ENCODE measurements at regions not wholly inside any gene's neighbourhood (a gene's known extent, or its start where the extent isn't known, plus 50 kb on each side); places are given as distances from the start of the nearest gene placed in this dataset.

- TF ChIP-seq HDGF (IDR thresholded peaks at IDR 0.05; ENCODE audit: borderline replicate concordance) = no peak
- TF ChIP-seq SUZ12 (IDR thresholded peaks at IDR 0.05) = no peak
- no peak for TF ChIP-seq TARDBP (IDR thresholded peaks at IDR 0.05)
- TF ChIP-seq ZNF384 (IDR thresholded peaks at IDR 0.05) = no peak
- no peak for TF ChIP-seq FOXK2 (IDR thresholded peaks at IDR 0.05)
- no peak for TF ChIP-seq ELF4 (IDR thresholded peaks at IDR 0.05)
- no peak for TF ChIP-seq FOXA1 (IDR thresholded peaks at IDR 0.05)
- TF ChIP-seq SP1 (IDR thresholded peaks at IDR 0.05) = no peak
- TF ChIP-seq, protein P1, sequence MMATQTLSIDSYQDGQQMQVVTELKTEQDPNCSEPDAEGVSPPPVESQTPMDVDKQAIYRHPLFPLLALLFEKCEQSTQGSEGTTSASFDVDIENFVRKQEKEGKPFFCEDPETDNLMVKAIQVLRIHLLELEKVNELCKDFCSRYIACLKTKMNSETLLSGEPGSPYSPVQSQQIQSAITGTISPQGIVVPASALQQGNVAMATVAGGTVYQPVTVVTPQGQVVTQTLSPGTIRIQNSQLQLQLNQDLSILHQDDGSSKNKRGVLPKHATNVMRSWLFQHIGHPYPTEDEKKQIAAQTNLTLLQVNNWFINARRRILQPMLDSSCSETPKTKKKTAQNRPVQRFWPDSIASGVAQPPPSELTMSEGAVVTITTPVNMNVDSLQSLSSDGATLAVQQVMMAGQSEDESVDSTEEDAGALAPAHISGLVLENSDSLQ (IDR thresholded peaks at IDR 0.05) = no peak
- no peak for TF ChIP-seq FOXM1 (IDR thresholded peaks at IDR 0.05; ENCODE audit: borderline replicate concordance)
Observed at GRCh38 chr16:13697568-13697967, 222.4 kb upstream of the ERCC4 start.

Measured in HEK293T (cell line).